ENCODE measurements at regions not wholly inside any gene's neighbourhood (a gene's known extent, or its start where the extent isn't known, plus 50 kb on each side); places are given as distances from the start of the nearest gene placed in this dataset.

DNA sequence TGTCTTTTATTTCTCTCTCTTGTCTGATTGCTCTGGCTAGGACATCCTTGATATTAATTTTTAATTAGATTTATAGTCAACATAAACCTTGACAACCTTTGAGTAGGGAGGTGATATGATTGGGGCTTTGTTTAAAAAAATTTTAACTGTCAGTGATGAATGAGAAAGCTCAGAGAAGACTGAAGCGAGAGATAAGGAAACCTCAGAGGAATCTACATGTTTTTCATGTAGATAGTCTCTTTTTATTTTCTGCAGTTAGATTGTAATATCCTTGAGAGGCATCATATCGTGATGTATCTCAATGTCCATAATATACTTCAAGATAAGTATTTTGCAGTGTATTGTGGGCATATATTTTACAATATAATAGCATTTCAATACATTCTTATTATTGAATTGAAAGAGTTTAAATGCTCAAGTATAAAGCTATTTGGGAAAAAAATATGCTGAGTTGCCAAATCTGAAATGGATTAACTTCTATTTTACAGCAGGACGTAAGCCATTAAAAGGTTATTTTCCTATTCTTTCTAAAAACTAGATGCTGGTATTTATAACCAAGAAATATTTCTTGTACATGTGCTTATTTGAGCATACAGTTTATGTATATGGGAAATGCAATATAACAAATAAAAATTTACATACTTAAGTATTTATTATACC lies 802.4 kb upstream of the ADGRL4 start:
- TF ChIP-seq TAF1 (conservative IDR thresholded peaks at IDR 0.05) = no peak
- no peak for TF ChIP-seq CTCF (IDR thresholded peaks at IDR 0.05; ENCODE audit: low read depth, low read length, missing input control)
- TF ChIP-seq REST (IDR thresholded peaks at IDR 0.05) = no peak

Measured in liver (tissue), 3 donors.